ENCODE measurements at regions not wholly inside any gene's neighbourhood (a gene's known extent, or its start where the extent isn't known, plus 50 kb on each side); places are given as distances from the start of the nearest gene placed in this dataset.
A peak's percentile ranks its signal among the peaks of the same experiment; 100 is the strongest.

GRCh38 chr5:71978216-71978615, 129.1 kb upstream of the MAP1B start:
- no peak overlapping the region for H3K27ac ChIP-seq

GRCh38 chr5:71982717-71983395, 124.4 kb upstream of the MAP1B start:
- TF ChIP-seq ZFX (IDR thresholded peaks at IDR 0.05): no peak
- TF ChIP-seq CTCF (conservative IDR thresholded peaks at IDR 0.05): no peak
- H3K27ac ChIP-seq: no peak overlapping the region

More at GRCh38 chr5:71978216-71978615, 129.1 kb upstream of the MAP1B start:
- TF ChIP-seq CTCF (conservative IDR thresholded peaks at IDR 0.05): no peak
- no peak for TF ChIP-seq ZFX (IDR thresholded peaks at IDR 0.05)

- H3K27ac ChIP-seq: no peak overlapping the region
- TF ChIP-seq ZFX (IDR thresholded peaks at IDR 0.05) (no peak), CTCF (conservative IDR thresholded peaks at IDR 0.05) (no peak)
Measured at GRCh38 chr5:71986101-71986500, 121.2 kb upstream of the MAP1B start.

- H3K27ac ChIP-seq: no peak overlapping the region
- no peak for TF ChIP-seq ZFX (IDR thresholded peaks at IDR 0.05)
Measured at GRCh38 chr5:71988808-71989207, 118.5 kb upstream of the MAP1B start.

- TF ChIP-seq CTCF (conservative IDR thresholded peaks at IDR 0.05) (no peak), ZFX (IDR thresholded peaks at IDR 0.05) (no peak)
- no peak overlapping the region for H3K27ac ChIP-seq
Measured at GRCh38 chr5:71993600-71993999, 113.7 kb upstream of the MAP1B start.

GRCh38 chr5:71996789-71997188, 110.5 kb upstream of the MAP1B start:
- TF ChIP-seq CTCF (conservative IDR thresholded peaks at IDR 0.05): no peak
- TF ChIP-seq ZFX (IDR thresholded peaks at IDR 0.05): no peak
- H3K27ac ChIP-seq: peak overlapping the region; percentile 57

- no peak for TF ChIP-seq ZFX (IDR thresholded peaks at IDR 0.05)
- TF ChIP-seq CTCF (conservative IDR thresholded peaks at IDR 0.05): no peak
- no peak overlapping the region for H3K27ac ChIP-seq
Measured at GRCh38 chr5:71998746-71999145, 108.5 kb upstream of the MAP1B start.

GRCh38 chr5:72000707-72001106, 106.6 kb upstream of the MAP1B start:
- TF ChIP-seq CTCF (conservative IDR thresholded peaks at IDR 0.05) (no peak), ZFX (IDR thresholded peaks at IDR 0.05) (no peak)
- H3K27ac ChIP-seq: no peak overlapping the region

Measured in C4-2B (cell line).